ENCODE measurements at regions not wholly inside any gene's neighbourhood (a gene's known extent, or its start where the extent isn't known, plus 50 kb on each side); places are given as distances from the start of the nearest gene placed in this dataset.

GRCh38 chr11:21769188-21769587 lies 423.7 kb upstream of the ANO5 start:
- DNase-seq = no peak
- Histone ChIP-seq H3K27me3 (no peaks in the 10 kb centered on the region), H3K4me3 (no peak overlapping the region), H3K9me3 (no peaks in the 10 kb centered on the region), H3K27ac (no peak overlapping the region), H3K36me3 (no peaks in the 10 kb centered on the region), H3K4me1 (peaks cover 0 to 5% (median 0%) of the 10 kb centered on the region in 4 donors)
- no peak for TF ChIP-seq CTCF (IDR thresholded peaks at IDR 0.05)
- intact Hi-C loops (cut with DNase I; ENCODE audit: low total_unique reads) = no loop called here

- peaks cover 0 to 13% (median 0%) of the 10 kb centered on the region in 4 donors for H3K4me1 ChIP-seq
- no peak overlapping the region for H3K27ac ChIP-seq
- no peak for TF ChIP-seq CTCF (IDR thresholded peaks at IDR 0.05)
- intact Hi-C loops (cut with DNase I; ENCODE audit: low total_unique reads) = no loop called here
- H3K4me3 ChIP-seq = no peak overlapping the region
- DNase-seq = no peak
- no peaks in the 10 kb centered on the region for H3K9me3 ChIP-seq
- no peaks in the 10 kb centered on the region for H3K36me3 ChIP-seq
- H3K27me3 ChIP-seq = no peaks in the 10 kb centered on the region
Measured at GRCh38 chr11:21771097-21771496, 421.8 kb upstream of the ANO5 start.

GRCh38 chr11:21774212-21774611 lies 418.7 kb upstream of the ANO5 start:
- Histone ChIP-seq H3K27me3 (no peaks in the 10 kb centered on the region), H3K27ac (peak overlapping the region in 1 of 2 donors; percentile 33), H3K9me3 (no peaks in the 10 kb centered on the region), H3K36me3 (no peaks in the 10 kb centered on the region), H3K4me3 (no peak overlapping the region), H3K4me1 (peaks cover 0 to 13% (median 0%) of the 10 kb centered on the region in 4 donors)
- intact Hi-C loops (cut with DNase I; ENCODE audit: low total_unique reads) = no loop called here
- DNase-seq = peak; percentile 25 to 80
- no peak for TF ChIP-seq CTCF (IDR thresholded peaks at IDR 0.05)

GRCh38 chr11:21775911-21776310 lies 417.0 kb upstream of the ANO5 start:
- no peak for TF ChIP-seq CTCF (IDR thresholded peaks at IDR 0.05)
- intact Hi-C loops (cut with DNase I; ENCODE audit: low total_unique reads) = no loop called here
- peaks cover 0 to 13% (median 0%) of the 10 kb centered on the region in 4 donors for H3K4me1 ChIP-seq
- no peaks in the 10 kb centered on the region for H3K9me3 ChIP-seq
- no peak for DNase-seq
- no peaks in the 10 kb centered on the region for H3K36me3 ChIP-seq
- no peak overlapping the region for H3K4me3 ChIP-seq
- H3K27me3 ChIP-seq = no peaks in the 10 kb centered on the region
- H3K27ac ChIP-seq = no peak overlapping the region

- DNase-seq = no peak
- intact Hi-C loops (cut with DNase I; ENCODE audit: low total_unique reads) = no loop called here
- H3K9me3 ChIP-seq = no peaks in the 10 kb centered on the region
- no peaks in the 10 kb centered on the region for H3K36me3 ChIP-seq
- no peaks in the 10 kb centered on the region for H3K4me1 ChIP-seq
- TF ChIP-seq CTCF (IDR thresholded peaks at IDR 0.05) = no peak
- no peak overlapping the region for H3K4me3 ChIP-seq
- no peak overlapping the region for H3K27ac ChIP-seq
- H3K27me3 ChIP-seq = no peaks in the 10 kb centered on the region
Measured at GRCh38 chr11:21783954-21784353, 408.9 kb upstream of the ANO5 start.

GRCh38 chr11:21785351-21785750 lies 407.5 kb upstream of the ANO5 start:
- Histone ChIP-seq H3K4me1 (no peaks in the 10 kb centered on the region), H3K27ac (no peak overlapping the region), H3K36me3 (no peaks in the 10 kb centered on the region), H3K27me3 (no peaks in the 10 kb centered on the region), H3K9me3 (peaks cover 0 to 4% (median 0%) of the 10 kb centered on the region in 3 donors), H3K4me3 (no peak overlapping the region)
- intact Hi-C loops (cut with DNase I; ENCODE audit: low total_unique reads) = no loop called here
- no peak for TF ChIP-seq CTCF (IDR thresholded peaks at IDR 0.05)
- no peak for DNase-seq

Data from tibial artery (tissue), 4 donors.